Liver (tissue), 3 donors: ENCODE measurements at regions not wholly inside any gene's neighbourhood (a gene's known extent, or its start where the extent isn't known, plus 50 kb on each side); places are given as distances from the start of the nearest gene placed in this dataset.

ENCODE experiments used
- EGR1 ChIP-seq, 2 donors: IDR thresholded peaks; 2 replicates each; pipeline ENCODE4 v1.6.1; 2016 to 2018; ENCODE audit warnings: antibody characterized with exemption in 2 of 2, low read depth in 2 of 2
- HNF4G ChIP-seq: IDR thresholded peaks from 2 replicates; pipeline ENCODE4 v1.6.1; 2016; ENCODE audit warnings: antibody characterized with exemption
- JUND ChIP-seq, 2 donors: IDR thresholded peaks; 2 replicates each; pipeline ENCODE4 v1.6.1; 2016; ENCODE audit warnings: antibody characterized with exemption in 2 of 2
- RAD21 ChIP-seq, 2 donors: IDR thresholded peaks; 2 replicates each; pipeline ENCODE4 v1.6.1; 2016; ENCODE audit warnings: antibody characterized with exemption in 2 of 2, mild to moderate bottlenecking in 2 of 2
- YY1 ChIP-seq: IDR thresholded peaks from 2 replicates; pipeline ENCODE4 v1.6.1; 2016; ENCODE audit warnings: antibody characterized with exemption, mild to moderate bottlenecking
- TF ChIP-seq, protein P1 (sequence below): fragments of 150-350 bp; IDR thresholded peaks from 2 replicates; pipeline ENCODE4 v1.5.1; 2017; ENCODE audit warnings: improper control_type of control experiment, low read depth, low read length; ENCODE audit not compliant: missing input control
- donor health status: healthy.
- donor health status: healthy.

DNA sequence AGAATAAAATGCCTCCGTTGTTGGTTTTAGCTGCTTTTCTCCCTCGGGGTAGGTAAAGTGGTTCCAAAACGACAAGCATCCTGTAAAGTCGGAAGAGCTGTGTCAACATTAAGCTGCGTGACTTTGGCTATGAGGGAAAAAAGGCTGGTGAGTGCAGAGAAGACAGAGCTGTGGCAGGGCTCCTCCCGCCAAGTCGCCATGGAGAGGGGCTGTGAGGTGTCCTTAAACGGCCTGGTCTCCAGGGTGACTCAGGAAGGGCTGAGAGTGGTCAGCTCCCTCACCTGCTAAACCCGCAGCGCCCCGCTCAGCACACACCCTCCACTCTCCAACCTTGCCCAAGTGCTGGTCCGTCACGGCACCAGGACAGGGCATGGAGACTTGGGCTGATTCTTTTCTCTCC, 91.6 kb upstream of the SAMD11 start:
- TF ChIP-seq, protein P1, sequence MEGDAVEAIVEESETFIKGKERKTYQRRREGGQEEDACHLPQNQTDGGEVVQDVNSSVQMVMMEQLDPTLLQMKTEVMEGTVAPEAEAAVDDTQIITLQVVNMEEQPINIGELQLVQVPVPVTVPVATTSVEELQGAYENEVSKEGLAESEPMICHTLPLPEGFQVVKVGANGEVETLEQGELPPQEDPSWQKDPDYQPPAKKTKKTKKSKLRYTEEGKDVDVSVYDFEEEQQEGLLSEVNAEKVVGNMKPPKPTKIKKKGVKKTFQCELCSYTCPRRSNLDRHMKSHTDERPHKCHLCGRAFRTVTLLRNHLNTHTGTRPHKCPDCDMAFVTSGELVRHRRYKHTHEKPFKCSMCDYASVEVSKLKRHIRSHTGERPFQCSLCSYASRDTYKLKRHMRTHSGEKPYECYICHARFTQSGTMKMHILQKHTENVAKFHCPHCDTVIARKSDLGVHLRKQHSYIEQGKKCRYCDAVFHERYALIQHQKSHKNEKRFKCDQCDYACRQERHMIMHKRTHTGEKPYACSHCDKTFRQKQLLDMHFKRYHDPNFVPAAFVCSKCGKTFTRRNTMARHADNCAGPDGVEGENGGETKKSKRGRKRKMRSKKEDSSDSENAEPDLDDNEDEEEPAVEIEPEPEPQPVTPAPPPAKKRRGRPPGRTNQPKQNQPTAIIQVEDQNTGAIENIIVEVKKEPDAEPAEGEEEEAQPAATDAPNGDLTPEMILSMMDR: no peak
- TF ChIP-seq EGR1 (IDR thresholded peaks at IDR 0.05; ENCODE audit: low read depth in 2 of 2) (no peak), RAD21 (IDR thresholded peaks at IDR 0.05) (no peak), HNF4G (no peak), YY1 (no peak), JUND (IDR thresholded peaks at IDR 0.05) (no peak)
